ENCODE measurements at regions not wholly inside any gene's neighbourhood (a gene's known extent, or its start where the extent isn't known, plus 50 kb on each side); places are given as distances from the start of the nearest gene placed in this dataset.

- no peaks in the 10 kb centered on the region for H3K36me3 Mint-ChIP-seq
- Histone ChIP-seq H3K27ac (ENCODE audit: low read length) (no peak overlapping the region), H3K9me3 (ENCODE audit: control insufficient read depth, insufficient read depth, low read length) (no peaks in the 10 kb centered on the region), H3K27me3 (ENCODE audit: control insufficient read depth, insufficient read depth, low read length) (no peaks in the 10 kb centered on the region), H3K4me1 (ENCODE audit: control insufficient read depth, insufficient read depth, low read length) (no peaks in the 10 kb centered on the region), H3K36me3 (ENCODE audit: control insufficient read depth, insufficient read depth, low read length) (no peaks in the 10 kb centered on the region), H3K4me3 (ENCODE audit: low read length) (no peak overlapping the region)
- DNase-seq, result no peak
- ATAC-seq, result no peak
- 96% methylated on average over 4 of the region's 9 CpGs for WGBS (ENCODE audit: insufficient coverage)
- intact Hi-C loops (cut with micrococcal nuclease), result no loop called here
- H3K27ac Mint-ChIP-seq, result no peak overlapping the region
- no peak for TF ChIP-seq CTCF (IDR thresholded peaks at IDR 0.05)
- no peak overlapping the region for H3K4me3 Mint-ChIP-seq
- H3K4me1 Mint-ChIP-seq, result peaks cover 0 to 8% of the 10 kb centered on the region in 2 donors
- H3K9me3 Mint-ChIP-seq, result peaks cover 3 to 6% of the 10 kb centered on the region in 2 donors
- H3K27me3 Mint-ChIP-seq (ENCODE audit: low read depth in 2 of 2), result peaks cover 0 to 3% of the 10 kb centered on the region in 2 donors
These were observed 184.1 kb upstream of the ARL4C start for GRCh38 chr2:234680688-234681619.

- no peak overlapping the region for H3K27ac ChIP-seq (ENCODE audit: low read length)
- 86% methylated on average over 14 of the region's 14 CpGs for WGBS (ENCODE audit: insufficient coverage)
- H3K27ac Mint-ChIP-seq, result no peak overlapping the region
These were observed 183.1 kb upstream of the ARL4C start for GRCh38 chr2:234679741-234680687.

GRCh38 chr2:234679301-234679740, 182.4 kb upstream of the ARL4C start:
- no peaks in the 10 kb centered on the region for H3K4me1 ChIP-seq (ENCODE audit: control insufficient read depth, insufficient read depth, low read length)
- Mint-ChIP-seq H3K27ac (no peak overlapping the region), H3K9me3 (peaks cover 3 to 6% of the 10 kb centered on the region in 2 donors), H3K36me3 (no peaks in the 10 kb centered on the region), H3K4me3 (no peak overlapping the region), H3K27me3 (ENCODE audit: low read depth in 2 of 2) (peaks cover 3 to 7% of the 10 kb centered on the region in 2 donors), H3K4me1 (peaks cover 0 to 8% of the 10 kb centered on the region in 2 donors)
- H3K27me3 ChIP-seq (ENCODE audit: control insufficient read depth, insufficient read depth, low read length), result no peaks in the 10 kb centered on the region
- DNase-seq (no peak), ATAC-seq (no peak)
- no peak overlapping the region for H3K4me3 ChIP-seq (ENCODE audit: low read length)
- intact Hi-C loops (cut with micrococcal nuclease), result no loop called here
- H3K9me3 ChIP-seq (ENCODE audit: control insufficient read depth, insufficient read depth, low read length), result no peaks in the 10 kb centered on the region
- no peak for TF ChIP-seq CTCF (IDR thresholded peaks at IDR 0.05)
- H3K27ac ChIP-seq (ENCODE audit: low read length), result no peak overlapping the region
- H3K36me3 ChIP-seq (ENCODE audit: control insufficient read depth, insufficient read depth, low read length), result no peaks in the 10 kb centered on the region
- 78% methylated on average over 8 of the region's 8 CpGs for WGBS (ENCODE audit: insufficient coverage)

More at GRCh38 chr2:234679741-234680687, 183.1 kb upstream of the ARL4C start:
- intact Hi-C loops (cut with micrococcal nuclease), result no loop called here
- ATAC-seq (no peak), DNase-seq (no peak)
- H3K36me3 ChIP-seq (ENCODE audit: control insufficient read depth, insufficient read depth, low read length), result no peaks in the 10 kb centered on the region
- H3K4me3 ChIP-seq (ENCODE audit: low read length), result no peak overlapping the region
- no peak for TF ChIP-seq CTCF (IDR thresholded peaks at IDR 0.05)
- H3K4me1 Mint-ChIP-seq, result peaks cover 0 to 8% of the 10 kb centered on the region in 2 donors
- H3K9me3 Mint-ChIP-seq, result peaks cover 3 to 6% of the 10 kb centered on the region in 2 donors
- no peaks in the 10 kb centered on the region for H3K36me3 Mint-ChIP-seq
- H3K4me3 Mint-ChIP-seq, result no peak overlapping the region
- no peaks in the 10 kb centered on the region for H3K9me3 ChIP-seq (ENCODE audit: control insufficient read depth, insufficient read depth, low read length)
- peaks cover 0 to under 1% of the 10 kb centered on the region in 2 donors for H3K27me3 Mint-ChIP-seq (ENCODE audit: low read depth in 2 of 2)
- H3K27me3 ChIP-seq (ENCODE audit: control insufficient read depth, insufficient read depth, low read length), result no peaks in the 10 kb centered on the region
- no peaks in the 10 kb centered on the region for H3K4me1 ChIP-seq (ENCODE audit: control insufficient read depth, insufficient read depth, low read length)

All from natural killer cell (primary cell).